Superior temporal gyrus (tissue), 1 donor: ENCODE measurements at regions not wholly inside any gene's neighbourhood (a gene's known extent, or its start where the extent isn't known, plus 50 kb on each side); places are given as distances from the start of the nearest gene placed in this dataset.
"Not testable (repeated sequence)": the region's sequence is repeated elsewhere in the genome, so short reads cannot be mapped to it uniquely, and the experiment has no call there.

Experiments
- DNase-seq: peaks from one replicate; pipeline ENCODE4 v3.0.0-alpha.2; 2016; ENCODE audit errors: extremely low spot score

DNA sequence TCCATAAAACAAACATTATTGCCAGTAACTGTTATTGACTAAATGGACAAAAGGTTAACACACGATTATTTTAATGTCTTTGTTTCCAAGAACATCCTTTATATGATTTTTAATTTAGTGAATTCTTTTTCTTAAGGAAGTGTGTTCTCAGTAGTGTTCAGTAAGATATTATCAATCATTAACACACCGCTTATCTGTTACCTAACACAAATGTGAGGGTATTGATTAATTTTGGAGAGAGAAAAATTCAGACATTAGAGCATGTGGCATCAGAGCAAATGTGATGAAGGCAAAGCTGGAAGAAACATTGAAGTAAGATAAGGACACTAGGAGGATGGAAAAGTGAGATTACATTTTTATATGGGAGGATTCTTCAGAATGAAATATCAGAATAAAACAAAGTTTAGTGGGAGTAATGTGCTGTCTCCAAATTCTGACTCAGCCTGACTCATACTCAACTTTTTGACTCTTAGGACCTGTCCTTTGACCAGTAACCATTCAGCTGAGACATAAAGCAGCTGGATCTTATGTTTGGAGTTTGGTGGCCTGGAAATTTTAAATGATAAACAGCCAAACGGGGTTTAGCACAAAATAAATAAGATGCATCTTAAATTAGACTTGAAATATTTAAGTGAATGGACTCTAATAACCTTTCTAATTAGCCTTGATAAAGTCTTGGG lies 348.6 kb downstream of the CD109 start:
- no peak for DNase-seq

DNA sequence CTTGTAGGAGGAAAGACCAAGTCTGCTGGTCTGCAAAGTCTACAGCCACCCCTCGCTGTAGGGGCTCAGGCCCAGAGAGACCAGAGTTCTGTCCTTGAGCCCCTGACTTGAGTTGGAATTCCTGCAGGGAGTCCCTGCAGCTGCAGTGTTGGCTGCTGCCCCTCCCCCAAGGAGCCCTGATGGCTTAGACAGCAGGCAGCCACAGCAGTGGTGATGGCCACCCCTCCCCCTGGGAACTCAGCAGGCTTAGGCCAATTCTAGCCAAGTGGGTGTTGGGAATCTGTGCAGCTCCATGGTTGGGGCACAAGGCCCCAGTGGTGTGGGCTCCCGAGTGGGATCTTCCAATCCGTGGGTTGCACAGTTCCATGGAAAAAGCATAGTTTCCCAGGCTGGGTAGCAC lies 345.4 kb downstream of the CD109 start:
- DNase-seq = no peak

GRCh38 chr6:74018825-74019224 lies 322.8 kb downstream of the CD109 start:
- DNase-seq = no peak

DNA sequence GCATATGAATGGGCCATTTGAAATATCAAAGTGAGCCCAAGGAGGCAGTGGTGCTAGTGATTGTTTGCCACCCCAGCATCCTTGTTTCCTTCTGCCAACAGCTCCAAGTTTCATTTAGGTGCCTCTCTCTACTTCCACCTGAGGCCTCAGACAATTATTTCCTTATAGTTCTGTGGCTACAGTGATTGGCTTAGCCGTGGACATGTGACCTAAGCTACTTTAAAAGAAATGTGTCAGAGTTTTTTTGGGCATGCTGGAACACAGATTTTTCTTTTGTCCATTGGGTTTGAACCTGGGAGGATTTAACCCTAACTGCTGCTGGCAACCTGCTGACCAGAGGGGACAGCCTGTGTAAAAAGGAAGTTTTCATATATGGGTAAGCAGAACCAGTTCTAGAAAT lies 319.4 kb downstream of the CD109 start:
- DNase-seq = no peak

DNA sequence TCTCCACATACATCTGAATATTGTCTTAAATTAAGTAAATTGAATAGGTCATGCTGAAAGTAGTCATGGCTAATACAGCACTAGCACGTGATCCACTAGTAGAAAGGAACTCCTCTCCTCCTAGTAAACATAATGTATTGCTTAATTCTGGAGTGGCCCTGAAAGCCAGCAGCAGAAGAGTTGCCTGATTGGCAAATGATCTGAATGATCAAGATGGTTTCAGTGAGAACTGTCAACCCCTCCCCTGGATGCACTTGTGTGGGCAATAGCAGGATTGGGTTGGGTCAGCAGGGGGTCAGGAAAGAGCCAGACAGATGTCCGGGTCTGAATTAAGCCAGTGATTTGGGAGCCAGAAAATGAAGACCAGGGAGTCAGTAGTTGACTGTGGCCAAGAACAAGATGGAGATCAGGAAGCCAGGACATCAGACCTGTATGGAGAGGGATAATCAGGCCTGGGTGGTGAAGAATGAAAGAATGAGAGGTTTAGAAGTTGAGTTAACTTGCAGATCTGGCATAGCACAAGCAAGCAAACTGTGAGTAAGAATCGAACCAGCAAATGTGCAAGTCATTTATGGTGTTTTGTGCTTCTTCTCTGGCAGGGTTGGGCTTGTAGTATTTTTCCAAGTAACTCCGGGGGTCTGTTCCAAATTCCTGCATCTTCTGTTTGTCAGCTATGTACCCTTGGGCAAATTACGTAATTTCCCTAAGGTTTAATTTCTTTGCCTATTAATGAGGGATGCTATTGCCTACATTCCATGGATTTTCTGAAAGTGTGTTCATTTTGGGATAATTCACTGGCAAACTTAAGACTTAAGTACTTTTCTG lies 304.9 kb downstream of the CD109 start:
- no peak for DNase-seq

DNA sequence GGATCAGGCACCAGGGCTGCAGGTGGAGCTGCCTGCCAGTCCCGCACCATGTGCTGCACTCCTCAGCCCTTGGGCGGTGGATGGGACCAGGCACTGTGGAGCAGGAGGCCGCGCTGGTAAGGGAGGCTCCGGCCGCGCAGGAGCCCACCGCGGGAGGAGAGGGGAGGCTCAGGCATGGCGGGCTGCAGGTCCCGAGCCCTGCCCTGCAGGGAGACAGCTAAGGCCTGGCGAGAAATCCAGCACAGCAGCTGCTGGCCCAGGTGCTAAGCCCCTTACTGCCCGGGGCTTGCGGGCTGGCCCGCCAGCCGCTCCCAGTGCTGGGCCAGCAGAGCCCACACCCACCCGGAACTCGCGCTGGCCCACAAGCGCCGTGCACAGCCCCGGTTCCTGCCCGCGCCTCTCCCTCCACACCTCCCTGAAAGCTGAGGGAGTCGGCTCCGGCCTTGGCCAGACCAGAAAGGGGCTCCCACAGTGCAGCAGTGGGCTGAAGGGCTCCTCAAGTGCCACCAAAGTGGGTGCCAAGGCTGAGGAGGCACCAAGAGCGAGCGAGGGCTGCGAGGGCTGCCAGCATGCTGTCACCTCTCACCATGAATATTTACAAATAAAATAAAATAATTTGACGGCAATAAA lies 294.7 kb downstream of the CD109 start:
- DNase-seq = not testable (repeated sequence)

GRCh38 chr6:73989428-73989827 lies 293.4 kb downstream of the CD109 start:
- no peak for DNase-seq

GRCh38 chr6:73985891-73986290 lies 289.9 kb downstream of the CD109 start:
- peak; percentile 40 for DNase-seq

GRCh38 chr6:73984571-73985210 lies 288.7 kb downstream of the CD109 start:
- DNase-seq = no peak

GRCh38 chr6:73983367-73983766 lies 287.4 kb downstream of the CD109 start:
- DNase-seq = no peak

DNA sequence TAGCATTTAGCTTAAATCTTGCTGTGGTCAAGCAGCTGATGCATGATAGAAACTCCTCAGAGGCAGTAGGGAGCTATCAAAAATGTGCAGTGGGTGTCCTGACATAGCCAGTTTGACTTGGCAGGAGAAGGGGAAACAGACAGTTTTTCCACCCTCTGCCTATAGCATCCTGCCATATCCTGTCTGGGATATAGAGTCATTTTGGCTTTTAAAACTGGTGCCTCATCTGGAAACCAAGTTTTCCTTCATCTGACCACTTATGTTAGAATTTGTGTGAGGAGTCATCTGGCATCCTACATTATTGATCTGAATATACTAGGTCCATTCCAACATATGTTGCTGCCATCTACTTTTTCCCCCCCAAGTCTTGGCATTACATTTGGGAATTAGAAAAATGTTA lies 284.1 kb downstream of the CD109 start:
- DNase-seq = no peak

- no peak for DNase-seq
Measured at GRCh38 chr6:73978330-73978729, 282.3 kb downstream of the CD109 start.

DNA sequence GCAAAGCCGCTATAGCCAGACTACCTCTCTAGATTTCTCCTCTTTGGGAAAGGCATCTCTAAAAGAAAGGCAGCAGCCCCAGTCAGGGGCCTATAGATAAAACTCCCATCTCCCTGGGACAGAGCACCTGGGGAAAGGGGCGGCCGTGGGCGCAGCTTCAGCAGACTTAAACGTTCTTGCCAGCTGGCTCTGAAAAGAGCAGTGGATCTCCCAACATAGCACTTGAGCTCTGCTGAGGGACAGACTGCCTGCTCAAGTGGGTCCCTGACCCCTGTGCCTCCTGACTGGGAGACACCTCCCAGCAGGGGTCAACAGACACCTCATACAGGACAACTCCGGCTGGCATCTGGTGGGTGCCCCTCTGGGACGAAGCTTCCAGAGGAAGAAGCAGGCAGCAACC lies 276.5 kb downstream of the CD109 start:
- not testable (repeated sequence) for DNase-seq

GRCh38 chr6:73969971-73970970 lies 274.3 kb downstream of the CD109 start:
- peak; percentile 57 for DNase-seq

- no peak for DNase-seq
Measured at GRCh38 chr6:73968221-73968757, 272.3 kb downstream of the CD109 start.

DNA sequence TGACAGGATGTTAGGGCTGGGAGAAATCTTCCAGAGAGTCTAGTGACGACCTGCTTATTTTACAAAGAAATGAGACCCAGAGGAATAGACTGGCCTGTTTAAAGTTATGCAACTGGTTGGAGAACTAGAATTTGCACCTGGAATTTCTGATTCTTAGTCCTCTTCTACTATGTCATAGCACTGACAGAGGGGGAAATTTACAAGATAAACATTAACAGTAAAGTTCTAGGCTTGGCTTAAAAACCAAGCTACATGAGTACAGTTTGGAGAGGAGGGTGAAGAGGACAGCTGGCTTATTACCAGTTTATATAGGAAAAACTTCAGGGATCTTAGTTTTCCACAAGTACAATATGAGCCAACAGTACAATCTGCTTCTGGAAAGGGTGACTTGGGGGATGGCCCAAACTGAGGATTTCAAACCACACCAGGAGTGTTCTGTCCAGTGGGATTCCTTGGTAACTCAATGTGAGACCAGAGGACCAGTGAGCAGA lies 269.6 kb downstream of the CD109 start:
- no peak for DNase-seq

GRCh38 chr6:73964241-73964854 lies 268.3 kb downstream of the CD109 start:
- no peak for DNase-seq

- no peak for DNase-seq
Measured at GRCh38 chr6:73962884-73963283, 266.9 kb downstream of the CD109 start.

DNA sequence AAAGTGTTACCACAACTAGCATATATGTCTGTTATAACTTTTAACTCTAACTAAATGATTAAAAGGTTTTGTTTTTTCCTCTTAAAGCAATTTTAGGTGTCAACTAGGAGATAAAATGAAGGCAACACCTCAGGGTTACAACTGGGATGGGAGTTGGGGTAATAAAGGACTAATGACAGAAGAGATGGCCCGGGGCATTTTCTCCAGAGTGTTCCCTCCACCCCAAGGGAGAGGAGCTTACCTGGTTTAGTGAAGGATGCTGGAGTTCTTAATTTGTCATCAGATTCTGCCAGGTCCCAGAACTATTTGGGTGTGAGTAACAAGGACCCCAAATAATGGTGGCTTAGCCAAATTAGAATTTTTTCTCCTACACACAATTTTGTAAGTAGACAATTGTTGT lies 260.3 kb downstream of the CD109 start:
- no peak for DNase-seq

DNA sequence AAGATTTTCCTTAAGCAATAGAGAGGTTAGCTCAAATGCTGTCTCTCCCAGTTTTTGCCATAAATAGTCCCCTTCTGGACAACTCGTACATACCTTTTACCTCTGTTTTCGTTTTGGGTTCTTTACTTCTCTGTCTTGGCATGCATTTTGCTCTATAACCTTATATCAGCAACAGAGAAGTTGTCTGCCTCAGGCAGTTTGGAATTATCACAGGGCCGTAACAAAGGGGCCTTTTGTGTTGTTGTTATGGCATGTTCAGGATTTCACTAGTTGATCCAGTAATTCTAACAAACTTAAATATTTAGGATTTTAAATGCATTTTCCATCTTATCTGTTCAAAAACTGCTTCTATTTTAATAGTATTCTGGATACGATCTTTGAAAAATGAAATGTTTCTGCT lies 259.8 kb downstream of the CD109 start:
- DNase-seq = no peak
